ENCODE measurements at regions not wholly inside any gene's neighbourhood (a gene's known extent, or its start where the extent isn't known, plus 50 kb on each side); places are given as distances from the start of the nearest gene placed in this dataset.
A peak's percentile ranks its signal among the peaks of the same experiment; 100 is the strongest.

DNA sequence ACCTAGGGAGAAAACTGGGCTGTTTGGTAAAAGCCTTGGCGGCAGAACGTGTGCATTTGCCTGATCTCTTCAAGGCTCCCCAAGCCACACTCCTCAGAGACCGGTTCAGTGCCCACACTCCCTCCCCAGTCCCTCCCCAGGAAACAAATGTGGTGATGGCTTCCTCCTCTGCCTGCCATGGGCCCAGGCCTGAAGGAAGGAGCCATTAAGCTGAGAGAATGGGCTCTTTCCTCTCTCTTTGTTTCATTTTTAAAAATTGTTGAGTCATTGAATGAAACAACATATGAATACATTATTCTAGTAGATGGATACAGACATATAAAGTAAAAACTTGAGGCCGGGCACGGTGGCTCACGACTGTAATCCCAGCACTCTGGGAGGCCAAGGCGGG is 50.6 kb upstream of the YWHAQ start:
- TF ChIP-seq POLR2A (IDR thresholded peaks at IDR 0.05; ENCODE audit: low read depth, low read length) = no peak
- DNase-seq (ENCODE audit: insufficient read length, low spot score) (no peak), FAIRE-seq (no peak)

DNA sequence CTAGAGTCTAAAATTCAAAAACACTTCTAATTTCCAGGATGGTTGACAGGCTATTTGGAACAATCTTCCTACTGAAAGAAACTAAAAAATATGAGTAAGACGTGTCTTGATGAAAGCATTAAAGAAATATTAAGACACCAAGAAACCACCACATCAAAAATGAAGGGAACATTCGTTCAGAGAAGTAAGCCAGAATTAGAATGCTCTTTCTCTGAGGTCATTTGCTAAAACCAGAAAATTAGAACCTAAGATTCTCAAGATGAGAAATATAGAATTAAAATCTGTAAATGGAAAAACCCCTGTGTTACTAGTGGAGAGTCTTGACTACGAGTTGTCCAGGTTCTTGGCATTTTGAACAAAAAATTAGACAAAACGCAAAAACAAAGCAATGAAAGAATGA is 54.8 kb upstream of the YWHAQ start:
- FAIRE-seq (no peak), DNase-seq (ENCODE audit: insufficient read length, low spot score) (no peak)
- no peak for TF ChIP-seq POLR2A (IDR thresholded peaks at IDR 0.05; ENCODE audit: low read depth, low read length)

DNA sequence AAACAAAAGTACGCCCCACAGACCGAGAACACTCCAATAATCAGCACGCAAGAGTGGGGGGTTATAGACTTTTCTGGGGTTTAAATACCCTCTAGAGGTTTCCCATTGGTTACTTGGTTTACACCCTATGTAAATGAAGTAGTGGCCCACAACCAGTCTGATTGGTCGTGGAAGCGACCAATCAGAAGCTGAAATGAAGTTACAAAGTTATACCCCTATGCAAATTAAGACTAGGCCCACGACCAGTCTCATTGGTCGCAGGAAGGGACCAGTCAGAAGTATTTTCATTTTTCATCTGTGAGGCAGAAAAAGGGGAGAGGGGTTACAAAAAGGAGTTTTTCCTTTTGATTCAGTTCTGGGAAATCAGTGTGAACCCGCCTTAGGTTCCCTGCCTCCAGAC is 55.3 kb upstream of the YWHAQ start:
- TF ChIP-seq POLR2A (IDR thresholded peaks at IDR 0.05; ENCODE audit: low read depth, low read length) = no peak
- FAIRE-seq (no peak), DNase-seq (ENCODE audit: insufficient read length, low spot score) (no peak)

DNA sequence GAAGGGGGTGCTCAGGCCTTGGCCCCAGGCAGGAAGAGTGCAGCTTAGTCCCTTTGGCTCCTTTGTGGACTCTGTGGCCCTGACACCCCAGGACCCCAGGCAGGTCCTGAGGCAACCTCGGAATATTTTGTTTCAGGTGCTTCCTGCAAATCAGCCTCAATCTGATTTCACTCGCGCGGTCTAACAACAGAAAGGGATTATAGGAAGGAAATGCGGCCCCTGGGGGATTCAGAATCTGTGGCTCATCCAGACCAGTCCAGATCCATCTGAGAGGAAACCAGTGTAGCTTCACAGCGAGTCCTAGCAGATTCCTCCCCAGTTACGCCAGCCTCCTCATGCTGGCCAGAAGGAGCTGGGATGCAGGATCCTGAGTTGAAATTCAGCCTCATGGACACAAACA is 59.5 kb upstream of the YWHAQ start:
- no peak for FAIRE-seq
- no peak for DNase-seq (ENCODE audit: insufficient read length, low spot score)
- no peak for TF ChIP-seq POLR2A (IDR thresholded peaks at IDR 0.05; ENCODE audit: low read depth, low read length)

DNA sequence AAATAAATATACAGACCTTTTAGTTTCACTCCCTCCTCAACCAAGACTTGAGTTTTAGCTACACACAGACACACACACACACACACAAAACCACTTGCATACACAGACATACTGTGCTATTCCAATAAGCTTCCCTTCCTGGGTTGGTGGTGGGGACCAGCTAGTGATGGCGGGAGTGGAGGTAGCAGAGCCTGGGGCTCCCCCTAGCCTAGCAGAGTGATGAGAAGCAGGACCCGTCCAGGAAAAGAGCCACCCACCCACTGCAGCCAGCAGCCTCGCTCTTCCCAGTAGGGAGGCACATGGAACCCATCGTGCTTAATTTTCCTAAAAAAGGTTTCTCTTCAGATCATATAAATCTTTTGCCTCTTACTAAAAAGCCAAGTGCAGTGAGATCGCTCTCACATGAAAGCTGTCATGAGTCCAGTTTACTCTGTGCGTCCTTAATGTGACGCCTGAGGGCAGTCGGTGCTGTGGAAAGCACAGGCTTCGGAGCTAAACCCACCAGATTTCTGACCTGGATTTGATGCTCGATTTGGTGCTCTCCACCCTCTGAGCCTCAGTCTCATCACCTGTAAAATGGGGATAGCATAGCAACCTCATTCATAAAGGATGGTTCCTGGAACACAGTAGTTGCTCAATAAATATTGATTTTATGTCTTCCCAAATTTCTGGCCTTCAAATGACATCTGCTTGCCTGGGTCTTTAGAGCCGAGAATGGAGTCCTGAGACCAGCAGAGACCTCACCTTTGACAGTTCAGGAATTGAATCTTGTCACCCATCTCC is 60.1 kb upstream of the YWHAQ start:
- DNase-seq (ENCODE audit: insufficient read length, low spot score) (no peak), FAIRE-seq (no peak)
- no peak for TF ChIP-seq POLR2A (IDR thresholded peaks at IDR 0.05; ENCODE audit: low read depth, low read length)

DNA sequence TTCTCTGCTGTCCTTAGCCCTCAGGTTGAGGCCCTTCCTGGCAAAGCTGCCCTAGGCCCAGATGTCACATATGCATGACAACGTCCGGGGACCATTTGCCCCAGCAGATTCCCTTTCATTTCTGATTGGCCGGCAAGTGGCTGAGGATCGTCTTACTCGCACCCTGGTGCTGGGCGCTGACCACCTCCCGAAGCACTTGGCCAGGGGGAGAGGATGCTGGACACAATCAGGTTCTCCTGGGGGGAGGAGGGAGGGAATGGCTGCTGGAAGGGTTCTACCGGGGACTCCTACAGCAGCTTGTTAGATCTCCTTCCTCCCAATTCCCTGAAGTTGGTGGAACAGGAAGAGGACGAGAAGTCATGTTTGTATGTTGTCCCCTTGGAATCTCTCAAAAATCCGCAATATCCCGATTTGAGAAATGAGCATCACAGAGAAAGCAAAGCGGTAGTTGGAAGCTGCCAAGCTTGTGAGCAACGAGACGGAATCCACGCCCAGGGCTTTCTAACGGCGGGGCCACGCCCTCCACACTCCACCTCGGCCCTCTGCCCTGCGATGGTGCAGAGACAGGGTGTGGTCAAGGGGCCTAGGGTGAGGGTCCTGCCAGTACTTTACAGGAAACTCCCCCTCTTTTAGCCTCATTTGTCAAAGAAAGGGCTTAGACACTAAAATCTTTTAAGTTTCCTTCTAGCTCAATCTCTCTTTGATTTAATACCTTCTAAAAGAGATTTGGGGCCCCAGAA is 61.8 kb upstream of the YWHAQ start:
- TF ChIP-seq POLR2A (IDR thresholded peaks at IDR 0.05; ENCODE audit: low read depth, low read length) = peak; percentile 45; the same call in 1 of the 2 replicates
- FAIRE-seq (peak; percentile 75), DNase-seq (ENCODE audit: insufficient read length, low spot score) (peak; percentile 70)

DNA sequence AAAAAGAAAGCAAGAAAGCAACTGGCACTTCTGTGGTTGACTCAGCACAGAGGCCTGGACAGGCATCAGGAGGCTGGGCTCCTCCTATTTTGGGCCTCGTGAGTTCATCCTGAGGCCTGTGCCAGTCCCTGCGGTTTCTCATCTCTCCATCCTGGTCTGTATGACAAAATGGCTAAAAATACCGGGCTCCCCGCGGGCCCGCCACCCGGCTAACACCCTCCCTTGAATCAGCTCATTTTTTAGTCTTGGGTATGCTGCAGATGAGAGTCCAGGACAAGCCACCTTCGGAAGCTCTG is 62.3 kb upstream of the YWHAQ start:
- no peak for TF ChIP-seq POLR2A (IDR thresholded peaks at IDR 0.05; ENCODE audit: low read depth, low read length)
- DNase-seq (ENCODE audit: insufficient read length, low spot score) (peak; percentile 86), FAIRE-seq (no peak)

DNA sequence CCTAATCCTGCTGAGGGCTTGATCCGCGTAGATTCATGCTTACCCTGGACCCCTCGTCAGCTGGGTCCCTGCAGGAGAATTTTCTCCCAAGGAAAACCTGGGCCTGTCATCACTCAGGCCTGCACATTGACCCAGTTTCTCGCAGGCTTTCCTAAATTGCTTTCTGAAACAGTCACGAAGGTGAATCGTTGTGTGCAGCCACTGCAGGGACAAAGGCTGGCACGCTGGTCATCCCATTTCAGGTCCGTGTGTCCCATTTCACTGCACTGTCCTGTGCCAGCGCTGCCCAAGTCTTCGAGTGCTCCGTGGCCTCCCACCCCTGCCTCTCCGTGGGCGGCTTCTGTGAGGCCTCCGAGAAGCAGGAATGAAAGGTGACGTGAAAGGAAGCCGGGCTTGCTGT is 62.8 kb upstream of the YWHAQ start:
- no peak for DNase-seq (ENCODE audit: insufficient read length, low spot score)
- no peak for FAIRE-seq
- no peak for TF ChIP-seq POLR2A (IDR thresholded peaks at IDR 0.05; ENCODE audit: low read depth, low read length)

DNA sequence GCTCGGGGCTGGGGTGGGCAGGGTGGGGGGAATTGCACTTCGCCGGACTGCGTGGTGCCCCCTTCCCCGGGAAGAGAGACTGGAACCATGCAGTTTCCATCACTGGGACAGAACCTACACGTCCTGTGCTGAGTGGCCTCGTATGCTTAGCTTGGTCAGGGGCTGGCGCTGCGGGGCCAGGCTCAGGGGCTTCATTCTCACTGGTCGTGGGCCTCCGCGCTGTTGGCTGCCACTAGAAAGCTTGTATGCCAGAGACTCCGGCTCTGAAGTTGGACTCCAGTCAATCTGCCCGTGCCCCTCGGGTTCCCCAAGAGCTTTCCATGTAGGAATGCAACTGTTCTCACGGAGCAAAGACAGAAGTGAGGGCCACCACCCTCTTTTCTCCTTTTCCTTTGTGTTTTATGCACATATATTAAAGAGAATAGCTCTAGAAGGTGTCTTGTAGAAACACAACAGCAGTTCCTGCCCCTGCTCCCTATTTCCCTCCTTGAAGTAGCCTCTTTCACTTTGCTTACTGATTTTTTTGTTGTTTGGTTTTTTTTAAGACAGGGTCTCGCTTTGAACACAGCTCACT is 64.0 kb upstream of the YWHAQ start:
- FAIRE-seq (no peak), DNase-seq (ENCODE audit: insufficient read length, low spot score) (no peak)
- TF ChIP-seq POLR2A (IDR thresholded peaks at IDR 0.05; ENCODE audit: low read depth, low read length) = no peak

DNA sequence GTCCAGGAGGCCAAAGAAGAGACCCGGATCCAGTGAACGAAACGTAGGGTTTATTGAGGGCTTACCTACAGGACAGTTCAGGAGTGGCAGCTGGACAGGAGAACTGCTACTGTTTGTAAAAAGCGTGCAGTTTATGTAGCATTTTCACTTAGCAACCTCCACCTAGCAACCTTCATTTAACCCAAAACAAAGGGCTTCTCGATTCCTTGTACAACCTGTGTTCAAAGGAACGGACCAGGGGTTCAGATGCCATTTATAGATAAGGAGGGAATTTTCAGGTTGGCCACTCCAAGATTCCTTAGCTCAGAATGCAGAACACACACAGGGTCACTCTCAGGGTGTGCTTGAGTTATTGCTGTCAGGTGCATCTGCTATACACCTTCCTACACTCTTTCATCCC is 65.1 kb upstream of the YWHAQ start:
- DNase-seq (ENCODE audit: insufficient read length, low spot score) (no peak), FAIRE-seq (no peak)
- no peak for TF ChIP-seq POLR2A (IDR thresholded peaks at IDR 0.05; ENCODE audit: low read depth, low read length)

DNA sequence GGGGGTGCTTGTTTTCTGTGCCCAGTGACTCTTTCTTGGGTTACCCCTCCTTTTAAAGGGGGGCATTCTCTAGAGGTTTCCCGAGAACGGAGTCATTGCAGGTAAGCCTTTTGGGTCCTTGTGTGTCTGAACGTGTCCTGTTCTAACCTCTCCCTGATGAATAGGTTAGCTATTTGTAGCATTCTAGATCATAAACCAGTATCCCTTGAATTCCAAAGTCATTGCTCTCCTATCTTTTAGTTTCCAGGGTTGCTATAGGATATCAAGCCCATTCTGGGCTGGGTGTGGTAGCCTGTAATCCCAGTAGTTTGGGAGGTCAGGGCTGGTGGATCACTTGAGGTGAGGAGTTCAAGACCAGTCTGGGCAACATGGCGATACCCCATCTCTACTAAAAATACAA is 65.9 kb upstream of the YWHAQ start:
- TF ChIP-seq POLR2A (IDR thresholded peaks at IDR 0.05; ENCODE audit: low read depth, low read length) = no peak
- FAIRE-seq (no peak), DNase-seq (ENCODE audit: insufficient read length, low spot score) (no peak)

DNA sequence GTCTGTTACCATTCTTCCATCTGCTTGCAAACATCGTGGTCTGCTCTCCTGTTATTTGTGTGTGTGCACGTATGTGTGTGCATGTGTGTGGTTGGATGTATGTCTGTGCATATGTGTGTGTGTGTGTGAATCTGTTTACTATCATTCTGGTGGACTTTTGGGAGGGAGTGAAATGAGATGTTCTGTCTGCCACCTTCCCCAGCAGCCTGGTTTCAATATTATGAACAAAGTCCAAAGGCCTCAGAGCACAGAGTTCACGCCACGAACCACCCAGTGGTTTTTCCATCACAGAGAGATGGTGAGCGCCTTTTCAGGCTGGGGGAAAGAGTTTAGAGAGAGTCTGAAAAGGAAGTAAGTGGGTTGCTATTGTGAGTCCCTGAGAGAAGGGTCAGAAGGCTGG is 67.1 kb upstream of the YWHAQ start:
- no peak for TF ChIP-seq POLR2A (IDR thresholded peaks at IDR 0.05; ENCODE audit: low read depth, low read length)
- no peak for FAIRE-seq
- no peak for DNase-seq (ENCODE audit: insufficient read length, low spot score)

DNA sequence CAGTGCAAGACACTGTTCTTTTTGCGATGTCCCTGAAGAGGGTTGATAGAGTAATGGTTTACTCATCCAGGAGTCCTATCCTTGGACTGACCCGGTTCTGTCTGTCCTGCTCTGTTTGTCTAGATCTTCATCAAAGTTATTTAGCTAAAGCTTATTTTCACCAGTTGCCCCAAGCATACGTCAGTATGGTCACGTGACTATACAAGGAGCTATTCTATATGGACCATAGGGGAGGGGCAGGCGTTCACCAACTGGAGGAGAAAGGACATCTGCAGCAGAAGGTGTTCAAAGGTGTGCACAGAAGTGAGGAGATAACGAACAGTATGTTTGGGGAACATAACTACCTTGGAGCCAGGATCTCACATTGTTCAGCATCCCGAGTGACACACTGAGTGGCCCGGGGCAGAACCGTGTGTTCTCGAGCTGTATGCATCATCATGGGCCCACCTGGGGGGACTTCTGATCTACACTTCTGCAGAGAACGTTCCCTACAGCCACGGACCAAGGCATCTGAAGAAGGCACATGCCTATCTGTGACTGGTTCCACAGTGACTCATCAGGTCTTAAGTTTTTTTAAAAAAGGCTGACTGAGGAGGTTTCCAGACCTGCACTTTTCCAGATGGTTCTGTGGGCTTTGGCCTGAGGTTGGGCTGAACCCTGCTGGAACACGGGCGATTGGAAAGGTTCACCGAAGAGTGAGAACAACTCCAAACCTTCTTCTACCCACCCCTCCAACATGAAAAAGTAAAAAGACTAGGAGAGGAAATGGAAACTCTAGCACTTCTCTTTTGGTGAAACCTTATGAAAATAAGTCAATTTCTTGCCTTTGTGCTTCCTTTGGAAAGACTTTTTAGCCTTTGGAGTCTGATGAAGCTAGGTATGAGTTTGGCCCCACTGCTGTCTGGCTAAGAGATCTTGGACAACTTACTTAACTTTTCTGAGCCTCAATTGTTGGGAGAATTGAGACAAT is 68.6 kb upstream of the YWHAQ start:
- no peak for TF ChIP-seq POLR2A (IDR thresholded peaks at IDR 0.05; ENCODE audit: low read depth, low read length)
- FAIRE-seq (no peak), DNase-seq (ENCODE audit: insufficient read length, low spot score) (peak; percentile 62)

DNA sequence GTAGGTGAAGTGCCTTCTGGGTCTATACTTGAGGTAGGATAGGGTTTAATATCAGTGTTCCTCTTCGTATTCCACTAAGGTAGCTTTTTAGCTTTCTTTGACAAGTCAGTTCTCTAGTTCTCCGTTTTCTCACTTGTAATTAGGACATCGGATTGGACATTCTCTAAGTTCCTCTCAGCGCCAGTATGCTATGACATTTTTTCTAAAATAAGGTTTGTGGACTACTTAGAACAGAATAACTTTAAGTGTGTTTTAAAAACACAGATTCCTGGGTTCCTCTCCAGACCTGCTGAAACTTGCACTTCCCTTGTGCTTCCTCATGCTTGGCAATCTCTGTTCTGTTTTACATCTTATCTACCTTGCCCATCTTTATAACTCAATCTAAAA is 69.3 kb upstream of the YWHAQ start:
- no peak for TF ChIP-seq POLR2A (IDR thresholded peaks at IDR 0.05; ENCODE audit: low read depth, low read length)
- DNase-seq (ENCODE audit: insufficient read length, low spot score) (no peak), FAIRE-seq (no peak)
